ENCODE measurements at regions not wholly inside any gene's neighbourhood (a gene's known extent, or its start where the extent isn't known, plus 50 kb on each side); places are given as distances from the start of the nearest gene placed in this dataset.
"Not testable (repeated sequence)": the region's sequence is repeated elsewhere in the genome, so short reads cannot be mapped to it uniquely, and the experiment has no call there.

DNA sequence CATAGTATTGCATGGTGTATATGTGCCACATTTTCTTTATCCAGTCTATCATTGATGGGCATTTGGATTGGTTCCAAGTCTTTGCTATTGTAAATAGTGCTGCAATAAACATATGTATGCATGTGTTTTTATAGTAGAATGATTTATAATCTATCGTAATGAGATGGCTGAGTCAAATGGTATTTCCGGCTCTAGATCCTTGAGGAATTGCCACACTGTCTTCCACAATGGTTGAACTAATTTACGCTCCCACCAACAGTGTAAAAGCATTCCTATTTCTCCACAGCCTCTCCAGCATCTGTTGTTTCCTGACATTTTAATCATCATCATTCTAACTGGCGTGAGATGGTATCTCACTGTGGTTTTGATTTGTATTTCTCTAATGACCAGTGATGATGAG is 608.5 kb upstream of the SEMA6D start:
- H3K4me3 ChIP-seq; H4K20me1 ChIP-seq (ENCODE audit: control insufficient read depth, insufficient read depth); DNase-seq (ENCODE audit: low read depth, low spot score); H3K27ac ChIP-seq (ENCODE audit: control insufficient read depth, insufficient read depth); CTCF ChIA-PET; in situ Hi-C loops (cut with MboI); SMC1A ChIA-PET (ENCODE audit: uncharacterized antibody, unreplicated experiment); POLR2A ChIA-PET; H3K27me3 ChIP-seq (replicated peaks in 1 of 2; ENCODE audit: control insufficient read depth in 2 of 2, insufficient read depth in 2 of 2, low read length in 1 of 2); intact Hi-C loops (cut with micrococcal nuclease; ENCODE audit: unreplicated experiment); H3K79me2 ChIP-seq (ENCODE audit: control insufficient read depth, insufficient read depth, low read length); H3K4me1 ChIP-seq (ENCODE audit: control insufficient read depth, insufficient read depth, low read length); H3K4me2 ChIP-seq (ENCODE audit: control insufficient read depth, insufficient read depth); H3K9ac ChIP-seq (ENCODE audit: control insufficient read depth, insufficient read depth, low read length); FAIRE-seq; RAD21 ChIA-PET (ENCODE audit: unreplicated experiment); ATAC-seq; BruUV-seq (replicated peaks); H2AFZ ChIP-seq (ENCODE audit: control insufficient read depth, low read depth, low read length); H3K36me3 ChIP-seq (ENCODE audit: control insufficient read depth in 2 of 2, insufficient read depth in 2 of 2, low read length in 1 of 2); H3K9me3 ChIP-seq (replicated peaks; ENCODE audit: control insufficient read depth, insufficient read depth, low read length): not testable (repeated sequence)
- 53% methylated on average over 4 of the region's 4 CpGs for WGBS (ENCODE audit: insufficient coverage, insufficient replicate concordance, low lambda C conversion rate, missing lambda C conversion rate)

DNA sequence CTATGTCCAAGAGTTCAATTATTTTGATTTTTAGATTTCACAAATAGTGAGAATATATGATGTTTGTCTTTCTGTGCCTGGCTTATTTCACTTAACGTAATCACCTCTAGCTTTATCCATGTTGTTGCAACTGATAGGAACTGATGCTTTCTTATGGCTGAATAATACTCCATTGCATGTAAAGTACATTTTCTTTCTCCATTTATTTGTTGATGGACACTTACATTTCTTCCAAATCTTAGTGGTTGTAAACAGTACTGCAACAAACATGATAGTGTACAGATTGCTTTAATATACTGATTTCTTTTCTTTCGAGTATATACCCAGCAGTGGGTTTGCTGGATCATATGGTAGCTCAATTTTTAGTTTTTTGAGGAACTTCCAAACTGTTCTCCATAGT is 600.6 kb upstream of the SEMA6D start:
- Histone ChIP-seq H3K79me2 (ENCODE audit: control insufficient read depth, insufficient read depth, low read length) (no peaks in the 10 kb centered on the region), H3K27ac (ENCODE audit: control insufficient read depth, insufficient read depth) (no peak overlapping the region), H3K36me3 (ENCODE audit: control insufficient read depth in 2 of 2, insufficient read depth in 2 of 2, low read length in 1 of 2) (no peaks in the 10 kb centered on the region), H3K4me2 (ENCODE audit: control insufficient read depth, insufficient read depth) (no peak overlapping the region), H3K27me3 (replicated peaks in 1 of 2; ENCODE audit: control insufficient read depth in 2 of 2, insufficient read depth in 2 of 2, low read length in 1 of 2) (no peaks in the 10 kb centered on the region), H3K9me3 (replicated peaks; ENCODE audit: control insufficient read depth, insufficient read depth, low read length) (no peaks in the 10 kb centered on the region), H4K20me1 (ENCODE audit: control insufficient read depth, insufficient read depth) (no peaks in the 10 kb centered on the region), H3K4me3 (no peak overlapping the region), H2AFZ (ENCODE audit: control insufficient read depth, low read depth, low read length) (no peak overlapping the region), H3K4me1 (ENCODE audit: control insufficient read depth, insufficient read depth, low read length) (no peaks in the 10 kb centered on the region), H3K9ac (ENCODE audit: control insufficient read depth, insufficient read depth, low read length) (no peak overlapping the region)
- ATAC-seq (no peak), DNase-seq (ENCODE audit: low read depth, low spot score) (no peak), FAIRE-seq (no peak)
- RAD21 ChIA-PET (ENCODE audit: unreplicated experiment), result no interaction called here
- BruUV-seq (replicated peaks), result no TSS peak
- CTCF ChIA-PET, result no interaction called here
- intact Hi-C loops (cut with micrococcal nuclease; ENCODE audit: unreplicated experiment), result no loop called here
- in situ Hi-C loops (cut with MboI), result no loop called here
- POLR2A ChIA-PET, result no interaction called here
- WGBS (ENCODE audit: insufficient coverage, insufficient replicate concordance, low lambda C conversion rate, missing lambda C conversion rate), result 44% methylated on average over 2 of the region's 2 CpGs
- SMC1A ChIA-PET (ENCODE audit: uncharacterized antibody, unreplicated experiment), result no interaction called here
- TF ChIP-seq, protein P1, sequence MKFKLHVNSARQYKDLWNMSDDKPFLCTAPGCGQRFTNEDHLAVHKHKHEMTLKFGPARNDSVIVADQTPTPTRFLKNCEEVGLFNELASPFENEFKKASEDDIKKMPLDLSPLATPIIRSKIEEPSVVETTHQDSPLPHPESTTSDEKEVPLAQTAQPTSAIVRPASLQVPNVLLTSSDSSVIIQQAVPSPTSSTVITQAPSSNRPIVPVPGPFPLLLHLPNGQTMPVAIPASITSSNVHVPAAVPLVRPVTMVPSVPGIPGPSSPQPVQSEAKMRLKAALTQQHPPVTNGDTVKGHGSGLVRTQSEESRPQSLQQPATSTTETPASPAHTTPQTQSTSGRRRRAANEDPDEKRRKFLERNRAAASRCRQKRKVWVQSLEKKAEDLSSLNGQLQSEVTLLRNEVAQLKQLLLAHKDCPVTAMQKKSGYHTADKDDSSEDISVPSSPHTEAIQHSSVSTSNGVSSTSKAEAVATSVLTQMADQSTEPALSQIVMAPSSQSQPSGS (IDR thresholded peaks at IDR 0.05; ENCODE audit: low read length), result no peak
- TF ChIP-seq MXI1 (IDR thresholded peaks at IDR 0.05; ENCODE audit: low read depth, low read length) (no peak), JUND (IDR thresholded peaks at IDR 0.05; ENCODE audit: low read depth, low read length) (no peak), CEBPB (IDR thresholded peaks at IDR 0.05; ENCODE audit: borderline replicate concordance in 1 of 2, low read depth in 2 of 2, low read length in 2 of 2) (no peak), ZNF217 (IDR thresholded peaks at IDR 0.05) (no peak), ZNF207 (IDR thresholded peaks at IDR 0.05; ENCODE audit: borderline replicate concordance) (no peak), NR2C2 (IDR thresholded peaks at IDR 0.05; ENCODE audit: borderline replicate concordance, control insufficient read depth, insufficient read length, low read depth) (no peak)

Measured in GM12878 (cell line).